HCT116 (cell line): ENCODE measurements at regions not wholly inside any gene's neighbourhood (a gene's known extent, or its start where the extent isn't known, plus 50 kb on each side); places are given as distances from the start of the nearest gene placed in this dataset.

Source experiments
- ATAC-seq: fragments of 200-7000 bp; cut with Tn5 transposase; 2 replicates; pipeline ENCODE4 v1.9.1; 2020; ENCODE audit warnings: mild to moderate bottlenecking, moderate library complexity
- BruUV-seq: library from RNA; stranded (reverse); fragments of 400-500 nt; replicated peaks from 2 replicates; lab custom pipeline; 2021; lab: Mats Ljungman, UMichigan
- CTCF ChIA-PET: fragments of 300-600 bp; sonication (Branson Sonifier 250); formaldehyde crosslinking; loops from one replicate; lab custom pipeline; 2021; ENCODE audit warnings: antibody characterized with exemption; lab: Charles Lee
- POLR2A ChIA-PET: fragments of 300-600, 350-600 bp; sonication (Branson Sonifier 250); formaldehyde crosslinking; loops from one replicate; lab custom pipeline; 2021; ENCODE audit warnings: antibody characterized with exemption; lab: Charles Lee
- RAD21 ChIA-PET, 2 experiments: fragments of 300-600 bp; sonication (Branson Sonifier 250); formaldehyde crosslinking; loops; one replicate each; lab custom pipeline; 2023; ENCODE audit warnings: low total read pairs in 2 of 2; ENCODE audit not compliant: uncharacterized antibody in 2 of 2, unreplicated experiment in 2 of 2, low non-redundant PET in 1 of 2; lab: Charles Lee
- DNase-seq: peaks from one replicate; pipeline ENCODE4 v3.0.0-alpha.2; 2010; ENCODE audit warnings: low read depth, low spot score
- H2AFZ ChIP-seq: fragments of 200-600 bp; shearing (Covaris generic), sonication (generic); 2 replicates; pipeline ENCODE4 v1.6.1; 2017; ENCODE audit warnings: low read depth, mixed run types, mixed read lengths, antibody characterized with exemption, low read length; ENCODE audit not compliant: poor library complexity, severe bottlenecking
- H3K27ac ChIP-seq: 2 replicates; pipeline ENCODE4 v1.5.1; 2012; ENCODE audit warnings: low read depth, low read length
- H3K27me3 ChIP-seq: fragments of 200-600 bp; sonication (generic); 2 replicates; pipeline ENCODE4 v1.6.1; 2016; ENCODE audit warnings: mixed run types, low read length, mixed read lengths; ENCODE audit not compliant: insufficient read depth
- H3K36me3 ChIP-seq, 2 experiments: fragments of 200-500 bp in 1 of 2; fragments of 200-600 bp in 1 of 2; sonication (Bioruptor generic) in 1 of 2; sonication (generic) in 1 of 2; 2 replicates each; pipeline versions ENCODE4 v1.5.1 to v1.6.1; 2014 to 2016; ENCODE audit warnings: low read length in 2 of 2, inconsistent platforms in 1 of 2, mixed read lengths in 1 of 2, mixed run types in 1 of 2; ENCODE audit not compliant: insufficient read depth in 2 of 2, control insufficient read depth in 1 of 2
- H3K4me1 ChIP-seq, 2 experiments: fragments of 200-600 bp in 1 of 2; sonication (generic) in 1 of 2; 2 replicates each; pipeline versions ENCODE4 v1.5.1 to v1.6.1; 2012 to 2017; ENCODE audit warnings: low read length in 2 of 2, inconsistent platforms in 1 of 2, mild to moderate bottlenecking in 1 of 2, mixed read lengths in 1 of 2, mixed run types in 1 of 2, moderate library complexity in 1 of 2; ENCODE audit not compliant: insufficient read depth in 2 of 2, control insufficient read depth in 1 of 2
- H3K4me2 ChIP-seq: fragments of 200-600 bp; sonication (generic); 2 replicates; pipeline ENCODE4 v1.6.1; 2017; ENCODE audit warnings: mixed run types, low read length, mixed read lengths
- H3K4me3 ChIP-seq, 2 experiments: fragments of 200-600 bp in 1 of 2; sonication (generic) in 1 of 2; replicated peaks in 1 of 2; 2 replicates each; pipeline ENCODE4 v1.5.1; 2011 to 2016; ENCODE audit warnings: low read length in 2 of 2, control low read depth in 1 of 2, low read depth in 1 of 2, mild to moderate bottlenecking in 1 of 2, mixed read lengths in 1 of 2, mixed run types in 1 of 2
- H3K79me2 ChIP-seq: fragments of 200-600 bp; sonication (generic); 2 replicates; pipeline ENCODE4 v1.6.1; 2017; ENCODE audit warnings: mild to moderate bottlenecking, mixed run types, low read length, moderate library complexity, mixed read lengths; ENCODE audit not compliant: insufficient read depth
- H3K9ac ChIP-seq: fragments of 200-600 bp; sonication (generic); 2 replicates; pipeline ENCODE4 v1.6.1; 2016; ENCODE audit warnings: low read length, mixed read lengths
- H3K9me2 ChIP-seq: fragments of 200-600 bp; sonication (generic), shearing (Covaris generic); 2 replicates; pipeline ENCODE4 v1.6.1; 2017; ENCODE audit warnings: mixed run types, mild to moderate bottlenecking, moderate library complexity; ENCODE audit not compliant: insufficient read depth
- H3K9me3 ChIP-seq, 2 experiments: fragments of 200-500 bp in 1 of 2; fragments of 200-600 bp in 1 of 2; sonication (Bioruptor generic) in 1 of 2; sonication (generic) in 1 of 2; 2 replicates each; pipeline ENCODE4 v1.6.1; 2014 to 2017; ENCODE audit warnings: low read length in 2 of 2, mixed read lengths in 2 of 2, inconsistent platforms in 1 of 2, low read depth in 1 of 2, mild to moderate bottlenecking in 1 of 2, mixed run types in 1 of 2, moderate library complexity in 1 of 2; ENCODE audit not compliant: control insufficient read depth in 1 of 2, insufficient read depth in 1 of 2
- H4K20me1 ChIP-seq: fragments of 200-600 bp; sonication (generic), shearing (Covaris generic); 2 replicates; pipeline ENCODE4 v1.6.1; 2017; ENCODE audit warnings: mixed run types, mild to moderate bottlenecking, moderate library complexity; ENCODE audit not compliant: insufficient read depth
- JUND ChIP-seq: IDR thresholded peaks from 2 replicates; pipeline ENCODE4 v1.6.1; 2012
- POLR2AphosphoS5 ChIP-seq: IDR thresholded peaks from 2 replicates; pipeline ENCODE4 v1.6.1; 2011; ENCODE audit warnings: mild to moderate bottlenecking, low read depth, low read length, moderate library complexity
- SP1 ChIP-seq: IDR thresholded peaks from 2 replicates; pipeline ENCODE4 v1.6.1; 2012; ENCODE audit warnings: low read depth
- ZFX ChIP-seq: fragments of 450-650 bp; IDR thresholded peaks from 2 replicates; pipeline ENCODE4 v1.6.1; 2017
- intact Hi-C: fragments of 100-400 bp; cut with micrococcal nuclease; formaldehyde crosslinking; loops from 2 replicates; pipeline ENCODE4 v1.10.0; 2022
- TF ChIP-seq, protein P1 (sequence below), 3 experiments: fragments of 200-600 bp in 1 of 3; sonication (generic) in 1 of 3; IDR thresholded peaks in 2 of 3; conservative IDR thresholded peaks in 1 of 3; 2 replicates each; pipeline ENCODE4 v1.5.1; 2012 to 2017; ENCODE audit warnings: low read depth in 2 of 3, low read length in 2 of 3, antibody characterized with exemption in 1 of 3, borderline replicate concordance in 1 of 3, control low read depth in 1 of 3, mild to moderate bottlenecking in 1 of 3, mixed read lengths in 1 of 3, mixed run types in 1 of 3, moderate library complexity in 1 of 3; ENCODE audit not compliant: insufficient read depth in 1 of 3
- TF ChIP-seq, protein P2 (sequence below): IDR thresholded peaks from 2 replicates; pipeline ENCODE4 v1.6.1; 2011; ENCODE audit warnings: mild to moderate bottlenecking, low read length, moderate library complexity; ENCODE audit not compliant: insufficient replicate concordance; ENCODE audit errors: extremely low read depth
- TF ChIP-seq, protein P3 (sequence below): IDR thresholded peaks from 2 replicates; pipeline ENCODE4 v1.6.1; 2012

DNA sequence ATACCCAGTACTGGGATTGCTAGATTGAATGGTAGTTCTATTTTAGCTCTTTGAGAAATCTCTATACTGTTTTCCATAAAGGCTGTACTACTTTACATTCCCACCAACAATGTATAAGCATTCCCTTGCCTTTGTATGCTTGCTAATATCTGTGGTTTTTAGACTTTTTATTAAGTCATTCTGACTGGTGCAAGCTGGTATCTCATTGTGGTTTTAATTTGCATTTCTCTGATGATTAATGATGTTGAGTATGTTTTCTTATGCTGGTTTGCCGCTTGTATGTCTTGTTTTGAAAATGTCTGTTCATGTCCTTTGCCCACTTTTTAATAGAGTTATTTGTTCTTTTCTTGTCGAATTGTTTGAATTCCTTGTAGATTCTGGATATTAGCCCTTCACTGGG lies 512.7 kb upstream of the PAPPA start (continued):
- TF ChIP-seq, protein P1, sequence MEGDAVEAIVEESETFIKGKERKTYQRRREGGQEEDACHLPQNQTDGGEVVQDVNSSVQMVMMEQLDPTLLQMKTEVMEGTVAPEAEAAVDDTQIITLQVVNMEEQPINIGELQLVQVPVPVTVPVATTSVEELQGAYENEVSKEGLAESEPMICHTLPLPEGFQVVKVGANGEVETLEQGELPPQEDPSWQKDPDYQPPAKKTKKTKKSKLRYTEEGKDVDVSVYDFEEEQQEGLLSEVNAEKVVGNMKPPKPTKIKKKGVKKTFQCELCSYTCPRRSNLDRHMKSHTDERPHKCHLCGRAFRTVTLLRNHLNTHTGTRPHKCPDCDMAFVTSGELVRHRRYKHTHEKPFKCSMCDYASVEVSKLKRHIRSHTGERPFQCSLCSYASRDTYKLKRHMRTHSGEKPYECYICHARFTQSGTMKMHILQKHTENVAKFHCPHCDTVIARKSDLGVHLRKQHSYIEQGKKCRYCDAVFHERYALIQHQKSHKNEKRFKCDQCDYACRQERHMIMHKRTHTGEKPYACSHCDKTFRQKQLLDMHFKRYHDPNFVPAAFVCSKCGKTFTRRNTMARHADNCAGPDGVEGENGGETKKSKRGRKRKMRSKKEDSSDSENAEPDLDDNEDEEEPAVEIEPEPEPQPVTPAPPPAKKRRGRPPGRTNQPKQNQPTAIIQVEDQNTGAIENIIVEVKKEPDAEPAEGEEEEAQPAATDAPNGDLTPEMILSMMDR (IDR thresholded peaks at IDR 0.05 in 2 of 3, conservative IDR thresholded peaks at IDR 0.05 in 1 of 3; ENCODE audit: borderline replicate concordance in 1 of 3, insufficient read depth in 1 of 3, low read depth in 2 of 3, low read length in 2 of 3) = no peak
- TF ChIP-seq, protein P2, sequence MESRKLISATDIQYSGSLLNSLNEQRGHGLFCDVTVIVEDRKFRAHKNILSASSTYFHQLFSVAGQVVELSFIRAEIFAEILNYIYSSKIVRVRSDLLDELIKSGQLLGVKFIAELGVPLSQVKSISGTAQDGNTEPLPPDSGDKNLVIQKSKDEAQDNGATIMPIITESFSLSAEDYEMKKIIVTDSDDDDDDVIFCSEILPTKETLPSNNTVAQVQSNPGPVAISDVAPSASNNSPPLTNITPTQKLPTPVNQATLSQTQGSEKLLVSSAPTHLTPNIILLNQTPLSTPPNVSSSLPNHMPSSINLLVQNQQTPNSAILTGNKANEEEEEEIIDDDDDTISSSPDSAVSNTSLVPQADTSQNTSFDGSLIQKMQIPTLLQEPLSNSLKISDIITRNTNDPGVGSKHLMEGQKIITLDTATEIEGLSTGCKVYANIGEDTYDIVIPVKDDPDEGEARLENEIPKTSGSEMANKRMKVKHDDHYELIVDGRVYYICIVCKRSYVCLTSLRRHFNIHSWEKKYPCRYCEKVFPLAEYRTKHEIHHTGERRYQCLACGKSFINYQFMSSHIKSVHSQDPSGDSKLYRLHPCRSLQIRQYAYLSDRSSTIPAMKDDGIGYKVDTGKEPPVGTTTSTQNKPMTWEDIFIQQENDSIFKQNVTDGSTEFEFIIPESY = no peak
- TF ChIP-seq ZFX = no peak

DNA sequence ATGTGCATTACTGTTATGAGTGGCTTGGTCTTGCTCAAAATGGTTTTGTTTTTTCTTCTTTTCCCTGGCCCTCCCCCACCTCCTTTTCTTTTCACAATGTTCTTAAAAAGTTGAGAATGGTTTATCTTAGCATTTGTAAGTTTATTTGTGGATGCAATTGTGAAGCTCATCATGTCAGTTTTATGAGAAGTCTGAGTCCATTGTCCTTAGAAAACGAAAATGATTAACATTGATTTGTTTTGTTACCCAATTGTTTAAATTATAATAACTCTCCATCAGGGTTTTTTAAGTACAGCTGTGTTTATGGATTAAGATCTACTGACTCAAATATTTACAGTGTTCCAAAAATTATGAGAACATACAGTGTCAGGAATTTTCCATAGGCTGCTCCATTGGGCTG lies 511.3 kb upstream of the PAPPA start:
- H3K27ac ChIP-seq = no peak overlapping the region
- intact Hi-C loops = no loop called here
- DNase-seq (no peak), ATAC-seq (no peak)
- RAD21 ChIA-PET = no interaction called here
- POLR2A ChIA-PET = no interaction called here
- H3K9ac ChIP-seq = no peak overlapping the region
- H3K79me2 ChIP-seq = no peaks in the 10 kb centered on the region
- CTCF ChIA-PET = no interaction called here
- no peaks in the 10 kb centered on the region for H3K9me2 ChIP-seq
- H3K4me1 ChIP-seq = no peaks in the 10 kb centered on the region
- H4K20me1 ChIP-seq = no peaks in the 10 kb centered on the region
- no peak overlapping the region for H2AFZ ChIP-seq
- no TSS peak for BruUV-seq
- H3K4me3 ChIP-seq = no peak overlapping the region
- no peak for TF ChIP-seq POLR2AphosphoS5
- no peak for TF ChIP-seq SP1
- TF ChIP-seq, protein P3, sequence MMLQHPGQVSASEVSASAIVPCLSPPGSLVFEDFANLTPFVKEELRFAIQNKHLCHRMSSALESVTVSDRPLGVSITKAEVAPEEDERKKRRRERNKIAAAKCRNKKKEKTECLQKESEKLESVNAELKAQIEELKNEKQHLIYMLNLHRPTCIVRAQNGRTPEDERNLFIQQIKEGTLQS = no peak
- TF ChIP-seq, protein P2 = no peak
- TF ChIP-seq, protein P1 (IDR thresholded peaks at IDR 0.05 in 2 of 3, conservative IDR thresholded peaks at IDR 0.05 in 1 of 3; ENCODE audit: borderline replicate concordance in 1 of 3, insufficient read depth in 1 of 3, low read depth in 2 of 3, low read length in 2 of 3) = no peak
- TF ChIP-seq JUND = no peak
- no peaks in the 10 kb centered on the region for H3K36me3 ChIP-seq
- H3K4me2 ChIP-seq = no peak overlapping the region
- H3K9me3 ChIP-seq = no peaks in the 10 kb centered on the region
- H3K27me3 ChIP-seq = peaks cover 29% of the 10 kb centered on the region; the same call in 1 of the 2 replicates
